ENCODE measurements at regions not wholly inside any gene's neighbourhood (a gene's known extent, or its start where the extent isn't known, plus 50 kb on each side); places are given as distances from the start of the nearest gene placed in this dataset.

- DNase-seq (ENCODE audit: low spot score) = no peak
- TF ChIP-seq, protein P1, sequence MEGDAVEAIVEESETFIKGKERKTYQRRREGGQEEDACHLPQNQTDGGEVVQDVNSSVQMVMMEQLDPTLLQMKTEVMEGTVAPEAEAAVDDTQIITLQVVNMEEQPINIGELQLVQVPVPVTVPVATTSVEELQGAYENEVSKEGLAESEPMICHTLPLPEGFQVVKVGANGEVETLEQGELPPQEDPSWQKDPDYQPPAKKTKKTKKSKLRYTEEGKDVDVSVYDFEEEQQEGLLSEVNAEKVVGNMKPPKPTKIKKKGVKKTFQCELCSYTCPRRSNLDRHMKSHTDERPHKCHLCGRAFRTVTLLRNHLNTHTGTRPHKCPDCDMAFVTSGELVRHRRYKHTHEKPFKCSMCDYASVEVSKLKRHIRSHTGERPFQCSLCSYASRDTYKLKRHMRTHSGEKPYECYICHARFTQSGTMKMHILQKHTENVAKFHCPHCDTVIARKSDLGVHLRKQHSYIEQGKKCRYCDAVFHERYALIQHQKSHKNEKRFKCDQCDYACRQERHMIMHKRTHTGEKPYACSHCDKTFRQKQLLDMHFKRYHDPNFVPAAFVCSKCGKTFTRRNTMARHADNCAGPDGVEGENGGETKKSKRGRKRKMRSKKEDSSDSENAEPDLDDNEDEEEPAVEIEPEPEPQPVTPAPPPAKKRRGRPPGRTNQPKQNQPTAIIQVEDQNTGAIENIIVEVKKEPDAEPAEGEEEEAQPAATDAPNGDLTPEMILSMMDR (IDR thresholded peaks at IDR 0.05; ENCODE audit: unreplicated experiment) = no peak
- no peak overlapping the region for H3K4me3 Mint-ChIP-seq (ENCODE audit: unreplicated experiment)
- no peaks in the 10 kb centered on the region for H3K36me3 Mint-ChIP-seq (ENCODE audit: low read depth, unreplicated experiment)
- H3K27ac Mint-ChIP-seq (ENCODE audit: unreplicated experiment) = no peak overlapping the region
- peaks cover 11% of the 10 kb centered on the region for H3K4me1 Mint-ChIP-seq (ENCODE audit: unreplicated experiment)
- H3K27me3 Mint-ChIP-seq (ENCODE audit: unreplicated experiment) = peaks cover 6% of the 10 kb centered on the region
- H3K9me3 Mint-ChIP-seq (ENCODE audit: unreplicated experiment) = no peaks in the 10 kb centered on the region
These were observed 103.5 kb downstream of the RPS24 start for GRCh38 chr10:78137147-78137546.

DNA sequence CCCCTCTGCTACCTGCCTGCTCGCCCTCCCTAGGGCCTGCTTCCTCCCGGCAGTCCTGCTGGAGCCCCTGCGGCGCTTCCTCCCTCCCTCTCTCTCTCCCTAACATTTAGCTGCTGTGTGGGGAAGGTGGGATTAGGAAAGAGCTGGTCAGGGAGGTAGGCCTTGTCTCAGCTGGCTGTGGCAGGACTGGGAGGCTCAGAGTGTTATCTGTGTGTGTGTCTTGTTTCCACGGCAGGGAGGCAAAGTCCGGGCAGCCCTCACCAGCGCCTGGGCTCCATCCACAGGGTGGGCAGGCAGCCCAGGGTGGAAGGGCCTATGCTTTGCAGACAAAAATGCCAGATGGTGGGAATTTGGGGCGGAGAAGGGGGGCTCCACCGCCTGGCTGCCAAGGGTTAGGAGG is 105.7 kb downstream of the RPS24 start:
- peaks cover 5% of the 10 kb centered on the region for H3K36me3 Mint-ChIP-seq (ENCODE audit: low read depth, unreplicated experiment)
- no peak overlapping the region for H3K27ac Mint-ChIP-seq (ENCODE audit: unreplicated experiment)
- H3K9me3 Mint-ChIP-seq (ENCODE audit: unreplicated experiment) = no peaks in the 10 kb centered on the region
- H3K27me3 Mint-ChIP-seq (ENCODE audit: unreplicated experiment) = peaks cover 6% of the 10 kb centered on the region
- peaks cover 16% of the 10 kb centered on the region for H3K4me1 Mint-ChIP-seq (ENCODE audit: unreplicated experiment)
- no peak for DNase-seq (ENCODE audit: low spot score)
- TF ChIP-seq, protein P1 (IDR thresholded peaks at IDR 0.05; ENCODE audit: unreplicated experiment) = no peak
- H3K4me3 Mint-ChIP-seq (ENCODE audit: unreplicated experiment) = no peak overlapping the region

- H3K27me3 Mint-ChIP-seq (ENCODE audit: unreplicated experiment) = peaks cover 9% of the 10 kb centered on the region
- H3K4me1 Mint-ChIP-seq (ENCODE audit: unreplicated experiment) = peaks cover 16% of the 10 kb centered on the region
- TF ChIP-seq, protein P1 (IDR thresholded peaks at IDR 0.05; ENCODE audit: unreplicated experiment) = no peak
- no peak for DNase-seq (ENCODE audit: low spot score)
- H3K9me3 Mint-ChIP-seq (ENCODE audit: unreplicated experiment) = no peaks in the 10 kb centered on the region
- no peak overlapping the region for H3K27ac Mint-ChIP-seq (ENCODE audit: unreplicated experiment)
- H3K4me3 Mint-ChIP-seq (ENCODE audit: unreplicated experiment) = no peak overlapping the region
- H3K36me3 Mint-ChIP-seq (ENCODE audit: low read depth, unreplicated experiment) = peaks cover 5% of the 10 kb centered on the region
These were observed 106.5 kb downstream of the RPS24 start for GRCh38 chr10:78140066-78140630.

DNA sequence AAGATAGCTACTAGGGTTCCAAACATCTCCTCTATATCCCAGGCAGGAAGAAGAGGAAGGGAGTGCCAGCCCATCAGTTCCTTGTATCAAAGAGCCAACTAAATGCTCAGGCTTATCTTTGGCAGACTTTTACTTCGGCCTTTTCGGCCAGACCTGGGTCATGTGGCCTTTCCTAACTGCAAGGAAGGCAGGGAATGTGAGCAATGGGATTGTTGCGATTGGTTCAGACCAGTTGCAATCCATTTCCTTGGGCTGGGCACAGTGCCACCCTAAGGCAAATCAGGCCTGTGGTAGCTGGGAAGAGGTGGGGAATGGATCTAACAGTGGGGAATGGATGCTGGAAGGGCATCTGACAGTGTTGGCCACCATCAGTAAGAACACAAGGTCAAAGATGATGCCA is 109.9 kb downstream of the RPS24 start:
- Mint-ChIP-seq H3K36me3 (ENCODE audit: low read depth, unreplicated experiment) (peaks cover 5% of the 10 kb centered on the region), H3K27me3 (ENCODE audit: unreplicated experiment) (peaks cover 8% of the 10 kb centered on the region), H3K4me3 (ENCODE audit: unreplicated experiment) (no peak overlapping the region), H3K27ac (ENCODE audit: unreplicated experiment) (no peak overlapping the region), H3K9me3 (ENCODE audit: unreplicated experiment) (no peaks in the 10 kb centered on the region), H3K4me1 (ENCODE audit: unreplicated experiment) (peaks cover 16% of the 10 kb centered on the region)
- no peak for DNase-seq (ENCODE audit: low spot score)
- TF ChIP-seq, protein P1 (IDR thresholded peaks at IDR 0.05; ENCODE audit: unreplicated experiment) = no peak

- Mint-ChIP-seq H3K36me3 (ENCODE audit: low read depth, unreplicated experiment) (peaks cover 5% of the 10 kb centered on the region), H3K4me1 (ENCODE audit: unreplicated experiment) (peaks cover 5% of the 10 kb centered on the region), H3K4me3 (ENCODE audit: unreplicated experiment) (no peak overlapping the region), H3K27me3 (ENCODE audit: unreplicated experiment) (peaks cover 6% of the 10 kb centered on the region), H3K27ac (ENCODE audit: unreplicated experiment) (no peak overlapping the region), H3K9me3 (ENCODE audit: unreplicated experiment) (no peaks in the 10 kb centered on the region)
- TF ChIP-seq, protein P1 (IDR thresholded peaks at IDR 0.05; ENCODE audit: unreplicated experiment) = no peak
- DNase-seq (ENCODE audit: low spot score) = no peak
These were observed 112.5 kb downstream of the RPS24 start for GRCh38 chr10:78146200-78146599.
